ENCODE measurements at regions not wholly inside any gene's neighbourhood (a gene's known extent, or its start where the extent isn't known, plus 50 kb on each side); places are given as distances from the start of the nearest gene placed in this dataset.

GRCh38 chr12:68450947-68451260 is 118.7 kb upstream of the MDM1 start:
- no peaks in the 10 kb centered on the region for H3K9me3 Mint-ChIP-seq

GRCh38 chr12:68451261-68452077 is 119.3 kb upstream of the MDM1 start:
- no peaks in the 10 kb centered on the region for H3K9me3 Mint-ChIP-seq
- H3K27ac Mint-ChIP-seq: no peak overlapping the region
- no peak for TF ChIP-seq CTCF (conservative IDR thresholded peaks at IDR 0.05)
- no peak for DNase-seq (ENCODE audit: extremely low spot score, unreplicated experiment)
- H3K27me3 Mint-ChIP-seq: no peaks in the 10 kb centered on the region
- H3K4me3 Mint-ChIP-seq: peak overlapping the region; percentile 56
- H3K4me1 Mint-ChIP-seq (ENCODE audit: unreplicated experiment): peaks cover 66% of the 10 kb centered on the region
- H3K36me3 Mint-ChIP-seq: no peaks in the 10 kb centered on the region

More at GRCh38 chr12:68450947-68451260, 118.7 kb upstream of the MDM1 start:
- Mint-ChIP-seq H3K27me3 (no peaks in the 10 kb centered on the region), H3K4me1 (ENCODE audit: unreplicated experiment) (peaks cover 64% of the 10 kb centered on the region), H3K27ac (no peak overlapping the region), H3K36me3 (no peaks in the 10 kb centered on the region), H3K4me3 (no peak overlapping the region)
- no peak for DNase-seq (ENCODE audit: extremely low spot score, unreplicated experiment)
- TF ChIP-seq CTCF (conservative IDR thresholded peaks at IDR 0.05): no peak

- H3K4me1 Mint-ChIP-seq (ENCODE audit: unreplicated experiment): peaks cover 63% of the 10 kb centered on the region
- no peak for DNase-seq (ENCODE audit: extremely low spot score, unreplicated experiment)
- no peak for TF ChIP-seq CTCF (conservative IDR thresholded peaks at IDR 0.05)
- no peaks in the 10 kb centered on the region for H3K27me3 Mint-ChIP-seq
- peak overlapping the region; percentile 56 for H3K4me3 Mint-ChIP-seq
- H3K27ac Mint-ChIP-seq: no peak overlapping the region
- no peaks in the 10 kb centered on the region for H3K36me3 Mint-ChIP-seq
- peaks cover 1% of the 10 kb centered on the region for H3K9me3 Mint-ChIP-seq
Observed at GRCh38 chr12:68452078-68452715, 120.0 kb upstream of the MDM1 start.

- peaks cover 55% of the 10 kb centered on the region for H3K4me1 Mint-ChIP-seq (ENCODE audit: unreplicated experiment)
Observed at GRCh38 chr12:68453278-68453677, 121.1 kb upstream of the MDM1 start.

GRCh38 chr12:68453876-68454275 is 121.7 kb upstream of the MDM1 start:
- H3K27ac Mint-ChIP-seq: peak overlapping the region; percentile 24
- H3K36me3 Mint-ChIP-seq: no peaks in the 10 kb centered on the region
- H3K27me3 Mint-ChIP-seq: no peaks in the 10 kb centered on the region
- TF ChIP-seq CTCF (conservative IDR thresholded peaks at IDR 0.05): no peak
- H3K4me3 Mint-ChIP-seq: no peak overlapping the region
- DNase-seq (ENCODE audit: extremely low spot score, unreplicated experiment): no peak
- peaks cover 5% of the 10 kb centered on the region for H3K9me3 Mint-ChIP-seq
- peaks cover 55% of the 10 kb centered on the region for H3K4me1 Mint-ChIP-seq (ENCODE audit: unreplicated experiment)

More at GRCh38 chr12:68453278-68453677, 121.1 kb upstream of the MDM1 start:
- H3K27ac Mint-ChIP-seq: no peak overlapping the region
- H3K9me3 Mint-ChIP-seq: peaks cover 5% of the 10 kb centered on the region
- TF ChIP-seq CTCF (conservative IDR thresholded peaks at IDR 0.05): no peak
- no peak overlapping the region for H3K4me3 Mint-ChIP-seq
- H3K36me3 Mint-ChIP-seq: no peaks in the 10 kb centered on the region
- H3K27me3 Mint-ChIP-seq: no peaks in the 10 kb centered on the region
- no peak for DNase-seq (ENCODE audit: extremely low spot score, unreplicated experiment)
